Upper lobe of right lung (tissue), 1 donor: ENCODE measurements at regions not wholly inside any gene's neighbourhood (a gene's known extent, or its start where the extent isn't known, plus 50 kb on each side); places are given as distances from the start of the nearest gene placed in this dataset.
"Not testable (repeated sequence)": the region's sequence is repeated elsewhere in the genome, so short reads cannot be mapped to it uniquely, and the experiment has no call there.

ENCODE experiments used
- ATAC-seq: fragments of 200-7000 bp; cut with Tn5 transposase; one replicate; pipeline ENCODE4 v1.9.1; 2020; ENCODE audit warnings: mild to moderate bottlenecking, moderate library complexity
- DNase-seq: peaks from one replicate; pipeline ENCODE4 v3.0.0-alpha.2; 2020
- H3K27ac ChIP-seq: fragments of 200-600 bp; one replicate; pipeline ENCODE4 v1.8.0; 2022
- H3K27me3 ChIP-seq: fragments of 200-600 bp; one replicate; pipeline ENCODE4 v1.8.0; 2022; ENCODE audit warnings: mild to moderate bottlenecking
- H3K36me3 ChIP-seq: fragments of 200-600 bp; one replicate; pipeline ENCODE4 v1.8.0; 2022
- H3K4me1 ChIP-seq: fragments of 200-600 bp; one replicate; pipeline ENCODE4 v1.8.0; 2022
- H3K4me3 ChIP-seq: fragments of 200-600 bp; one replicate; pipeline ENCODE4 v1.8.0; 2022; ENCODE audit warnings: mild to moderate bottlenecking
- H3K9me3 ChIP-seq: fragments of 200-600 bp; one replicate; pipeline ENCODE4 v1.8.0; 2022
- intact Hi-C: fragments of 100-400 bp; cut with DNase I; formaldehyde crosslinking; loops from one replicate; pipeline ENCODE4 v1.11.0; 2022
- TF ChIP-seq, protein P1 (sequence below): fragments of 200-600 bp; IDR thresholded peaks from one replicate; pipeline ENCODE4 v1.8.0; 2022; ENCODE audit warnings: antibody characterized with exemption
- donor health status: DM: no; HTN: yes; CAD: no; lungs with severe emphysema.

DNA sequence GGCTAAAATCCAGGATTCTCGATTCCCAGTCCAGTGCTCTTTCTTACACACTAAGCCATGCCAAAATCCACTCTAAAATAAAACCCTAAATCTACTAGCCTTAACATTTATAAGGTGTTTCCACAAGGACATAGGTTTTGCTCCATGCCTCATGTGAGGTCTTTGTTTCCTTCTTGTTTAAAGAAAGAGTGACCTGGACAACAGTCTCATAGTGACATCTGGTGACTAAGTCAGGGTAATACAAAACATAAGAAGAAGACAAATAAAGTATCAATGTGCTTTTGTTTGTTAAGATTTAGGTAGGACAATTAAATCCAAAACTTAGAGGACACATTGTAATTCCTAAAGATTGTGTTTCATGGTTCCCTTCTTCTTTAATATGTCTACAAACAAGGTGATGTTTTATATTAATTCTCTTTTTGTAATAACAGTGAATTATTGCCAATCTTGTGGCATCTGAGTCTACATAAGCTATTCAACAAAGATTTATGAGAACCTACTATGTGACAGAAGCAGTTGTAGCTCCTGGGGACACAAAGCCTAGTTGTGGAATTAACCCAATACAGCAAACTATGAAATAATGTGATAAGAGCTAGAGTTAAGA lies 93.0 kb upstream of the TRIM77 start:
- H3K27ac ChIP-seq, H3K4me1 ChIP-seq, H3K27me3 ChIP-seq, DNase-seq, H3K4me3 ChIP-seq, H3K9me3 ChIP-seq, intact Hi-C loops, H3K36me3 ChIP-seq: not testable (repeated sequence)
- TF ChIP-seq, protein P1, sequence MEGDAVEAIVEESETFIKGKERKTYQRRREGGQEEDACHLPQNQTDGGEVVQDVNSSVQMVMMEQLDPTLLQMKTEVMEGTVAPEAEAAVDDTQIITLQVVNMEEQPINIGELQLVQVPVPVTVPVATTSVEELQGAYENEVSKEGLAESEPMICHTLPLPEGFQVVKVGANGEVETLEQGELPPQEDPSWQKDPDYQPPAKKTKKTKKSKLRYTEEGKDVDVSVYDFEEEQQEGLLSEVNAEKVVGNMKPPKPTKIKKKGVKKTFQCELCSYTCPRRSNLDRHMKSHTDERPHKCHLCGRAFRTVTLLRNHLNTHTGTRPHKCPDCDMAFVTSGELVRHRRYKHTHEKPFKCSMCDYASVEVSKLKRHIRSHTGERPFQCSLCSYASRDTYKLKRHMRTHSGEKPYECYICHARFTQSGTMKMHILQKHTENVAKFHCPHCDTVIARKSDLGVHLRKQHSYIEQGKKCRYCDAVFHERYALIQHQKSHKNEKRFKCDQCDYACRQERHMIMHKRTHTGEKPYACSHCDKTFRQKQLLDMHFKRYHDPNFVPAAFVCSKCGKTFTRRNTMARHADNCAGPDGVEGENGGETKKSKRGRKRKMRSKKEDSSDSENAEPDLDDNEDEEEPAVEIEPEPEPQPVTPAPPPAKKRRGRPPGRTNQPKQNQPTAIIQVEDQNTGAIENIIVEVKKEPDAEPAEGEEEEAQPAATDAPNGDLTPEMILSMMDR = peak; percentile 50
- ATAC-seq = peak; percentile 78

DNA sequence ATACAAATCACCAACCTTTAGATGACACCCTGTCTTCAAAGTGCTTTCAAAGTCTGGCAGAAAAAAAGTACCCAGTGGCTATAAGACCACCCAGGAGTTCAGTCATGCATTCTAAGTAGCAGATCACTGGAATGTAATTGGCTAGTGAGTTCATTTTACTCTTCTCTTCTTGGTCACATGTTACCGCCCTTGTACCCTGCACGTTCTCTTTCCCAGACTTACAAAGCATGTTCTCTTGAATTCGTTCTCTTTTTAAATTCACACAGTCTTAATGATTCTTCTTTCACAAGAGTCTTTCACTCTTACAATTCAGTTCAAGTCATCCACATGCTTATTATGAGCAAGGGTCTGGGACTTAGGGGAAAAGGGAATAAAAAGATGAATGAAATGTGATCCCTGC lies 89.4 kb upstream of the TRIM77 start:
- ATAC-seq, H3K36me3 ChIP-seq, DNase-seq, H3K27me3 ChIP-seq, H3K4me3 ChIP-seq, H3K4me1 ChIP-seq, H3K27ac ChIP-seq, intact Hi-C loops, H3K9me3 ChIP-seq: not testable (repeated sequence)

DNA sequence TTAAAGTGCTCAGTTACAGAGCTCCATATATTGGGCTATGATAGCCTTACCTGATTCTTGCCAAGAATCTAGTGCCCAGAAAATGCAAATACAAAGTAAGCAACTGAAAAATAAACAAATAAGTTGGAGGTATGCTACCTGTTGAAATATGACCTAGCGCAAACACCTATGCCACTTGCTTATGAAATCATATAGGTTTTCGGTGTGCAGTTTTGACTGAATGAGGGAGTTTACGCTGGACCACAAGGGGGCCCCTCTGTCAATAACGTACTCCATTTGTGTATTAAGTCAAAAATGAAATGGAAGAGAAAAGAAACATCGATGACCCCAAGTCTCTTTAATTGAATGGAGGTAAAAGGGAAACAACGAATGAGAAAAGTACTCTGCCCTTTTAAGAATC lies 84.9 kb upstream of the TRIM77 start:
- TF ChIP-seq, protein P1 = no peak
- no peak overlapping the region for H3K27ac ChIP-seq
- intact Hi-C loops = no loop called here
- ATAC-seq (no peak), DNase-seq (no peak)
- H3K27me3 ChIP-seq = no peaks in the 10 kb centered on the region
- no peak overlapping the region for H3K4me3 ChIP-seq
- no peaks in the 10 kb centered on the region for H3K9me3 ChIP-seq
- no peaks in the 10 kb centered on the region for H3K4me1 ChIP-seq
- no peaks in the 10 kb centered on the region for H3K36me3 ChIP-seq

DNA sequence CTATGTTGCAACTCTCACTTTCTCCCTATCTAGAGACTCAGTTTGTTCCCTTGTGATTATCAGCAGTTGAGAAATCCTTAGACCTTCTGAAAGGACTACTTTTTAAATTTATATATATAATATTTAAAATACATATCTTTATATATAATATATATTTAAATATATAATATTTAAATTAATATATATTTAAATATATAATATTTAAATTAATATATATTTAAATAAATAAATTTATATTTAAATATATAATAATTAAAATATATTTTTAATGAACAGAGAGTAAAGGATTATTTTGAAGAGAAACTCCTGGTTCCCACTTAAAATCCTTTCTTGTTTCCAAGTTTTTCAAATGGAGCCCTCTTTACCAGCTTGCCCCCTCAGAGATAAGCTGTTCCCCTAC lies 83.7 kb upstream of the TRIM77 start:
- ATAC-seq (no peak), DNase-seq (no peak)
- no peak overlapping the region for H3K27ac ChIP-seq
- H3K4me1 ChIP-seq = no peaks in the 10 kb centered on the region
- intact Hi-C loops = no loop called here
- H3K9me3 ChIP-seq = no peaks in the 10 kb centered on the region
- TF ChIP-seq, protein P1 = no peak
- H3K27me3 ChIP-seq = no peaks in the 10 kb centered on the region
- H3K36me3 ChIP-seq = no peaks in the 10 kb centered on the region
- no peak overlapping the region for H3K4me3 ChIP-seq

DNA sequence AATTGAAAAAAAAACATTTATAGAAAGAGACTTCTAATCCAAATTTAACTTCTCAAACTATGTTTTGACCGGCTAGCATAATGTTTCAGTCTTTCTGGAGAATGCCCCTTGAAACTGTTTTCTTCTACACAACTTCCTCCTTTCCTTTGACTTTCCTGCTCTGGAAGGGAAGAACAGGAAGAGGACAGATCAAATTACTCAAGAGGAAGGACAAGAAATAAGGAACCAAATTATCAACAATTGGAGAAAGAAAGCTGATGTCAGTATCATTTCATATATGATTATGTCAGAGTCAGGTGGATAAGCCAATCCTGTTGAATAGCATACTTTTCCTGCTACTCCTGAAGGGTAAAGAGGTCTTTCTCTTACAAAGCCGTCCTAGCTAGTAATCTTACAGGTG lies 83.2 kb upstream of the TRIM77 start:
- H3K27me3 ChIP-seq, intact Hi-C loops, DNase-seq, H3K4me3 ChIP-seq, H3K27ac ChIP-seq, H3K4me1 ChIP-seq, H3K9me3 ChIP-seq, H3K36me3 ChIP-seq: not testable (repeated sequence)
- peak; percentile 36 for ATAC-seq

DNA sequence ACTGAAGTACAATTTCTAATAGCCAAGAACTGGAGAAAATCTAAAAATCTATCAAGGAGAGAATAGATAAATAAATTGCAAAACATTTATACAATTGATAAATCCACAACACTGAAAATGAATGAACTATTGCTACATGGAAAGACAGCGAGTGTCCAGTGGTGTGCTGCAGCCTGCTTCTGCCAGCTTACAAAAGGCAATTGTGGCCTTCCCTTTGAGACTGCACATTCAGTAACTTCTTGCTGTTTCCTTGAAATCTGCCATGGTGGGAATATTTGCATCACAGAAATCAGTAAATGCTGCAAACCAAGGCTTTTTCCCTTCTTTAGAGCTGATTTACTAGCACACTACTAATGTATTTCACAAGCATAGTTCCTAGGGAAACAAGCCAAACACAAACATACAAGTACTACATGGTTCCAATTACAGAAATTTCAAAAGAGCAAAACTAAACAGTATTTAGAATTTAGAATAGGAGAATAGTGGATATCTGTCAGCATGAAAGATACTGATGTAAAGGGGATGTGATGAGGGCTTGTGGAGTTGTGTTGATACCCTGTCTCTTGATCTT lies 76.9 kb upstream of the TRIM77 start:
- TF ChIP-seq, protein P1 = no peak
- Histone ChIP-seq H3K4me3 (no peak overlapping the region), H3K27me3 (no peaks in the 10 kb centered on the region), H3K4me1 (no peaks in the 10 kb centered on the region), H3K27ac (no peak overlapping the region), H3K9me3 (no peaks in the 10 kb centered on the region), H3K36me3 (no peaks in the 10 kb centered on the region)
- DNase-seq (no peak), ATAC-seq (no peak)
- intact Hi-C loops = no loop called here

DNA sequence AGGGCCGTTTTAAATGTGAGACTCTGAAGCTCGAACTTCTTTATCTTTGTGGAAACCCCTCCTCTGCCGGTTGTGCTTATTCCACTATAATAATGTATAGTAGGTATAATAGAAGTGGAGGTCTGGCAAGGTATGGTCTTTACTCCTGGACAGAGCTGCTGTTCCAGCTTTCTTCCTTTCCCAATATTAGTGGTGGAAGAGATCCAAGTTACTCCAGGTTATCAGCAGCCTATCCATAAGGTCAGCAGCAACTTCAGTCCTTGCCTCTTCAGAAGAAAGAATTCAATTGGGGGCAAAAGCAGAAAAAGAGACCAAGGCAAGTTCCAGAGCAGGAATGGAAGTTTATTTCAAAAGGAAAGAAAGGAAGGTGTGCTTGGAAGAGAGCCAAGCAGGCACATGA lies 69.3 kb upstream of the TRIM77 start:
- H3K4me1 ChIP-seq, H3K4me3 ChIP-seq, H3K27me3 ChIP-seq, H3K36me3 ChIP-seq, DNase-seq, H3K9me3 ChIP-seq, intact Hi-C loops, H3K27ac ChIP-seq, ATAC-seq: not testable (repeated sequence)

DNA sequence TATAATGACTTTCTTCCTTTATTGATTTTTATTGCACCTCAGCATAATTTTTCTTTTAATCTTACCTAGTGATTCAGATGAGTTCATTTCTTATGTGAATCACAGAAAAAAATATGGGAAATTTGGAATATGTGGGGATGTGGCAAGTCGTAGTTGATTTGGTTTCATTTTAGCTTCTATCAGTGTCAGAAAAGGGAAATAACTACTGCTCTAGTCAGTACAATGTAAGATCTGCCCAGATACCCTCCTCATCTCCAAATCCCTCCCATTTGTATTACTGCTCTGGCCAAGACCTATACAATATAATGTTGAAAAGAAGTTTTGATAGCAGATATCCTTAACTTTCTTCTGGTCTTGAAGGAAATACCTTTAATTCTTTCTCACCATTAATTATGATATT lies 61.9 kb upstream of the TRIM77 start:
- intact Hi-C loops, H3K36me3 ChIP-seq, H3K27ac ChIP-seq, H3K27me3 ChIP-seq, H3K4me1 ChIP-seq, H3K4me3 ChIP-seq, ATAC-seq, H3K9me3 ChIP-seq, DNase-seq: not testable (repeated sequence)

DNA sequence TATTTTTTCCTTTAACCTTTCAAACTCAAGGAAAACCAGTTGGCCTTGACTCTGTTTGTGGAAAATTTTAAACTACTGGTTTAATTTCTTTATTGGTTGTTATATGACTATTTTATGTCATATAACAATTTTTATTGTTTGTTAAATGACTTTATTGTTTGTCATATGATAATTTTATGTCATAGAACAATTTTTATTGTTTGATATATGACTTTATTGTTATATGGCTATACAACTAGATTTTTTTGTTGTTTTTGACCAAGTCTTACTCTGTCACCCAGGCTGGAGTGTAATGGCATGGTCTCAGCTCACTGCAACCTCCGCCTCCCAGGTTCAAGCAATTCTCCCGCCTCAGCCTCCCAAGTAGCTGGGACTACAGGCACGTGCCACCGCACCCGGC lies 61.1 kb upstream of the TRIM77 start:
- H3K4me1 ChIP-seq, H3K9me3 ChIP-seq, H3K27me3 ChIP-seq, H3K4me3 ChIP-seq, intact Hi-C loops, H3K36me3 ChIP-seq, ATAC-seq, H3K27ac ChIP-seq, DNase-seq: not testable (repeated sequence)

DNA sequence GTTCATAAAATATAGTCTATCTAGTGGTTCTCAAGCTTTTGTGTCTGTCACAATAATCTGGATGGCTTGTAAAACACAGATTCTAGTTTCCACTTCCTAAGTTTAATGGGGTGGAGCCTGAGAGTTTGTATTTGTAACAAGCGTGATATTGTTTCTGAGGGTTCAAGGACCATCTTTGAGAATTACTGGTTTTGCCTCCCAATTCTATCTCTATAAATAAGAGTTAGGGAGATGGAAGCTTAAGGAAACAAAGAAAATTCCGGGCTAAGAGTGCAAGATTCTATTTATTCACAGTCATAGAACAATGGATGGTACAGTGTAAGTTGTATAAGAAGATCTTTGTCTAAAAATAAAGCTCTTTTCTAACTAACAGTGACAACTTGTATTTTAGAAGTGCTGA lies 55.4 kb upstream of the TRIM77 start:
- H3K4me3 ChIP-seq, ATAC-seq, intact Hi-C loops, H3K9me3 ChIP-seq, DNase-seq, H3K4me1 ChIP-seq, H3K27ac ChIP-seq, H3K36me3 ChIP-seq, H3K27me3 ChIP-seq: not testable (repeated sequence)

DNA sequence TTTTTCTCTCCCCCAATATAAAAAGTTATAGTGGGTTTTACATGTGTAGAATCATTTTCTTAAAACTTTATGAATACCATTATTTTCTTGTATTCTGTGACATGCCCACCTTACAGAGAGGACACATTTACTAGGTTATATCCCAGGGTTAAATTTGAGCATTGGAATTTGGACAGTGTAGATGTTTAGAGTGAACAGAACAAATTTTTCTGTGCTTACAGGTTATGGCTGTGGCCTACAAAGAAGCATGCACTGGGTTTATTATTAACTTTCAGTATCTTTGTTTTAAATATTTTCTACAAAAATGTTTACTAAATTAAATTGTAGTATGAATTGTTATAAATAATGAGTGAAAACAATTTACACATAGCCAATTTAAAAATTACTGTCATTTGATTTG lies 51.3 kb upstream of the TRIM77 start:
- H3K4me3 ChIP-seq, H3K27ac ChIP-seq, H3K27me3 ChIP-seq, ATAC-seq, intact Hi-C loops, H3K36me3 ChIP-seq, H3K4me1 ChIP-seq, H3K9me3 ChIP-seq, DNase-seq: not testable (repeated sequence)
